ENCODE measurements at regions not wholly inside any gene's neighbourhood (a gene's known extent, or its start where the extent isn't known, plus 50 kb on each side); places are given as distances from the start of the nearest gene placed in this dataset.

GRCh38 chr14:86072116-86072894 lies 542.4 kb downstream of the FLRT2 start:
- TF ChIP-seq CTCF (IDR thresholded peaks at IDR 0.05) (no peak), POLR2A (IDR thresholded peaks at IDR 0.05) (no peak)

All from thyroid gland (tissue), 4 donors.